HG03139 (cell line): ENCODE measurements at regions not wholly inside any gene's neighbourhood (a gene's known extent, or its start where the extent isn't known, plus 50 kb on each side); places are given as distances from the start of the nearest gene placed in this dataset.
"Not testable (repeated sequence)": the region's sequence is repeated elsewhere in the genome, so short reads cannot be mapped to it uniquely, and the experiment has no call there.

Source experiments
- ATAC-seq: cut with Tn5 transposase; IDR thresholded peaks from one replicate; pipeline ENCODE4 v1.9.1; 2021; ENCODE audit not compliant: unreplicated experiment

- no peak for ATAC-seq
Measured at GRCh38 chr12:24522736-24523135, 426.2 kb downstream of the BCAT1 start.

GRCh38 chr12:24519759-24520158, 429.1 kb downstream of the BCAT1 start:
- no peak for ATAC-seq

GRCh38 chr12:24517000-24517399, 431.9 kb downstream of the BCAT1 start:
- ATAC-seq = no peak

GRCh38 chr12:24510581-24511125, 438.2 kb downstream of the BCAT1 start:
- no peak for ATAC-seq

GRCh38 chr12:24507827-24508226, 441.1 kb downstream of the BCAT1 start:
- no peak for ATAC-seq

- no peak for ATAC-seq
Measured at GRCh38 chr12:24505366-24506015, 443.4 kb downstream of the BCAT1 start.

- not testable (repeated sequence) for ATAC-seq
Measured at GRCh38 chr12:24503477-24503876, 445.4 kb downstream of the BCAT1 start.

- no peak for ATAC-seq
Measured at GRCh38 chr12:24500831-24501230, 448.1 kb downstream of the BCAT1 start.

GRCh38 chr12:24500421-24500820, 448.5 kb downstream of the BCAT1 start:
- no peak for ATAC-seq

- ATAC-seq = no peak
Measured at GRCh38 chr12:24499151-24500146, 449.5 kb downstream of the BCAT1 start.

- ATAC-seq = no peak
Measured at GRCh38 chr12:24496755-24497154, 452.1 kb downstream of the BCAT1 start.

GRCh38 chr12:24494401-24494800, 454.5 kb downstream of the BCAT1 start:
- ATAC-seq = no peak

GRCh38 chr12:24491968-24492367, 456.9 kb downstream of the BCAT1 start:
- ATAC-seq = no peak

GRCh38 chr12:24489939-24490338, 459.0 kb downstream of the BCAT1 start:
- no peak for ATAC-seq

- ATAC-seq = no peak
Measured at GRCh38 chr12:24488906-24489619, 459.8 kb downstream of the BCAT1 start.

- ATAC-seq = no peak
Measured at GRCh38 chr12:24488091-24488596, 460.8 kb downstream of the BCAT1 start.

GRCh38 chr12:24487606-24488005, 461.3 kb downstream of the BCAT1 start:
- no peak for ATAC-seq

- ATAC-seq = no peak
Measured at GRCh38 chr12:24483732-24484131, 465.2 kb downstream of the BCAT1 start.

GRCh38 chr12:24482882-24483604, 465.9 kb downstream of the BCAT1 start:
- ATAC-seq = no peak

- no peak for ATAC-seq
Measured at GRCh38 chr12:24482044-24482443, 466.9 kb downstream of the BCAT1 start.
